K562 (cell line): ENCODE measurements at regions not wholly inside any gene's neighbourhood (a gene's known extent, or its start where the extent isn't known, plus 50 kb on each side); places are given as distances from the start of the nearest gene placed in this dataset.

Source experiments
- ATAC-seq: fragments of 200-7000 bp; cut with Tn5 transposase; 3 replicates; pipeline ENCODE4 v1.9.1; 2020; ENCODE audit warnings: moderate library complexity
- BruUV-seq: library from RNA; stranded (reverse); fragments of 400-500 nt; replicated peaks from 2 replicates; lab custom pipeline; 2021; lab: Mats Ljungman, UMichigan
- CTCF ChIA-PET: fragments of 300-600 bp; formaldehyde crosslinking; extraction: SDS; loops from one replicate; lab custom pipeline; 2021; ENCODE audit warnings: low intra/inter-chr PET ratio; lab: Yijun Ruan, JAX
- POLR2A ChIA-PET: fragments of 300-600, 350-650 bp; sonication (Branson Sonifier 250); formaldehyde crosslinking; extraction: SDS; loops from one replicate; lab custom pipeline; 2021; ENCODE audit warnings: antibody characterized with exemption, inconsistent platforms; lab: Yijun Ruan, JAX
- DNase-seq, 4 experiments: peaks; one replicate each; pipeline versions ENCODE4 v3.0.0 to v3.0.0-alpha.2; 2011 to 2018; ENCODE audit warnings: low spot score in 3 of 4, mixed read lengths in 3 of 4; ENCODE audit errors: extremely low read depth in 1 of 4
- FAIRE-seq: peaks from 2 replicates; lab custom pipeline; 2011; peaks lifted over from hg19 to GRCh38; lab: Jason Lieb, UNC
- H2AFZ ChIP-seq: 2 replicates; pipeline ENCODE4 v1.6.0; 2011; ENCODE audit warnings: low read depth, low read length, control low read depth, inconsistent platforms
- H3K27ac ChIP-seq: fragments of 200-600 bp; 3 replicates; pipeline ENCODE4 v1.8.0; 2011; ENCODE audit warnings: low read depth, mild to moderate bottlenecking, control low read depth, inconsistent platforms, low read length, moderate library complexity, mixed read lengths; ENCODE audit errors: extremely low read depth
- H3K27me3 ChIP-seq, 2 experiments: fragments of 300-600 bp in 1 of 2; 2 replicates in 1 of 2; 3 replicates in 1 of 2; pipeline versions ENCODE4 v1.6.0 to v1.8.0; 2011; ENCODE audit warnings: inconsistent platforms in 2 of 2, low read length in 2 of 2, mild to moderate bottlenecking in 1 of 2, mixed read lengths in 1 of 2, moderate library complexity in 1 of 2; ENCODE audit not compliant: control insufficient read depth in 2 of 2, insufficient read depth in 2 of 2
- H3K36me3 ChIP-seq: fragments of 300-600 bp; 3 replicates; pipeline ENCODE4 v1.8.0; 2011; ENCODE audit warnings: mild to moderate bottlenecking, low read length, inconsistent platforms; ENCODE audit not compliant: control insufficient read depth, insufficient read depth
- H3K4me1 ChIP-seq, 2 experiments: fragments of 200-600 bp in 1 of 2; replicated peaks in 1 of 2; 2 replicates in 1 of 2; 3 replicates in 1 of 2; pipeline versions ENCODE4 v1.5.1 to v1.8.0; 2011; ENCODE audit warnings: inconsistent platforms in 2 of 2, low read length in 2 of 2, mild to moderate bottlenecking in 1 of 2, mixed read lengths in 1 of 2, moderate library complexity in 1 of 2; ENCODE audit not compliant: control insufficient read depth in 2 of 2, insufficient read depth in 2 of 2
- H3K4me2 ChIP-seq: 2 replicates; pipeline ENCODE4 v1.6.1; 2011; ENCODE audit warnings: low read length, control low read depth, inconsistent platforms, mixed read lengths; ENCODE audit not compliant: insufficient read depth
- H3K4me3 ChIP-seq: fragments of 200-600 bp; sonication (generic), shearing (Covaris generic); 2 replicates; pipeline ENCODE4 v1.5.1; 2016; ENCODE audit warnings: control low read depth, inconsistent platforms
- H3K79me2 ChIP-seq: fragments of 200-600 bp; 3 replicates; pipeline ENCODE4 v1.8.0; 2011; ENCODE audit warnings: low read length, inconsistent platforms; ENCODE audit not compliant: control insufficient read depth, insufficient read depth
- H3K9ac ChIP-seq, 2 experiments: 2 replicates each; pipeline versions ENCODE4 v1.6.0 to v1.6.1; 2011; ENCODE audit warnings: low read depth in 2 of 2, low read length in 2 of 2, control low read depth in 1 of 2, inconsistent platforms in 1 of 2, mild to moderate bottlenecking in 1 of 2, mixed read lengths in 1 of 2; ENCODE audit not compliant: insufficient read depth in 1 of 2
- H3K9me1 ChIP-seq: one replicate; pipeline ENCODE4 v1.6.0; 2011; ENCODE audit warnings: inconsistent platforms, mild to moderate bottlenecking, low read length, moderate library complexity; ENCODE audit not compliant: control insufficient read depth, insufficient read depth
- H3K9me3 ChIP-seq: replicated peaks from 2 replicates; pipeline ENCODE4 v1.5.1; 2011; ENCODE audit warnings: low read depth, low read length, inconsistent platforms; ENCODE audit not compliant: control insufficient read depth, insufficient read depth
- H4K20me1 ChIP-seq: replicated peaks from 2 replicates; pipeline ENCODE4 v1.6.1; 2011; ENCODE audit warnings: low read length, inconsistent platforms, mixed read lengths; ENCODE audit not compliant: control insufficient read depth, insufficient read depth
- BRD4 ChIP-seq: fragments of 200-600 bp; sonication (generic); IDR thresholded peaks from 2 replicates; pipeline ENCODE4 v1.6.1; 2017; ENCODE audit warnings: inconsistent platforms
- BRD9 ChIP-seq: fragments of 450-650 bp; IDR thresholded peaks from 2 replicates; pipeline ENCODE4 v1.6.1; 2018; ENCODE audit warnings: low read depth; ENCODE audit not compliant: partially characterized antibody
- ELF4 ChIP-seq: fragments of 450-650 bp; formaldehyde crosslinking; IDR thresholded peaks from 2 replicates; pipeline ENCODE4 v1.4.0; 2022; ENCODE audit warnings: missing genetic modification characterization
- FOXJ2 ChIP-seq: fragments of 200-800 bp; sonication (Bioruptor generic); IDR thresholded peaks from 2 replicates; pipeline ENCODE4 v1.6.1; 2016; ENCODE audit warnings: missing genetic modification characterization, missing compliant biosample characterization
- FUS ChIP-seq: fragments of 200-400 bp; formaldehyde crosslinking; optimal IDR thresholded peaks from 2 replicates; pipeline ENCODE3; 2017; ENCODE audit warnings: low read depth, low read length
- HEY1 ChIP-seq: fragments of 250-450 bp; sonication (Bioruptor Pico); IDR thresholded peaks from 2 replicates; pipeline ENCODE4 v1.5.0; 2020; ENCODE audit warnings: mild to moderate bottlenecking, moderate library complexity, borderline replicate concordance
- JUN ChIP-seq, 2 experiments: sonication (generic) in 1 of 2; formaldehyde crosslinking in 1 of 2; IDR thresholded peaks; 2 replicates each; pipeline versions ENCODE4 v1.6.1 to v1.8.0; 2012 to 2022; ENCODE audit warnings: borderline replicate concordance in 2 of 2, mild to moderate bottlenecking in 2 of 2, improper control_type of control experiment in 1 of 2, low read depth in 1 of 2, low read length in 1 of 2, missing genetic modification reagents in 1 of 2
- MBD2 ChIP-seq: sonication (generic); IDR thresholded peaks from 2 replicates; pipeline ENCODE4 v1.6.1; 2016; ENCODE audit warnings: low read depth, borderline replicate concordance
- MCM7 ChIP-seq, 2 experiments: fragments of 450-650 bp; IDR thresholded peaks; 2 replicates each; pipeline ENCODE4 v1.6.1; 2016 to 2018
- MED1 ChIP-seq: sonication (generic); formaldehyde crosslinking; IDR thresholded peaks from 2 replicates; pipeline ENCODE4 v1.8.1; 2023; ENCODE audit warnings: missing genetic modification reagents, borderline replicate concordance
- PHF8 ChIP-seq: fragments of 200-600 bp; sonication (generic); IDR thresholded peaks from 2 replicates; pipeline ENCODE4 v1.6.1; 2012; ENCODE audit warnings: mixed run types, mild to moderate bottlenecking, inconsistent platforms, low read length, moderate library complexity, borderline replicate concordance
- PML ChIP-seq: IDR thresholded peaks from 2 replicates; pipeline ENCODE4 v1.6.1; 2012; ENCODE audit warnings: low read length, inconsistent platforms
- PPARD ChIP-seq: fragments of 250-450 bp; sonication (Bioruptor Pico); IDR thresholded peaks from 2 replicates; pipeline ENCODE4 v1.8.0; 2022; ENCODE audit warnings: inconsistent platforms, mild to moderate bottlenecking, moderate library complexity
- SREBF1 ChIP-seq: fragments of 150-350 bp; IDR thresholded peaks from 2 replicates; pipeline ENCODE4 v1.6.1; 2014; ENCODE audit warnings: antibody characterized with exemption, low read depth, low read length, borderline replicate concordance
- TCF15 ChIP-seq: fragments of 250-450 bp; sonication (Bioruptor Pico); IDR thresholded peaks from 2 replicates; pipeline ENCODE4 v1.8.0; 2022; ENCODE audit warnings: moderate library complexity, mild to moderate bottlenecking, inconsistent platforms
- TRIM25 ChIP-seq: fragments of 450-650 bp; IDR thresholded peaks from 2 replicates; pipeline ENCODE4 v1.7.0; 2016; ENCODE audit warnings: borderline replicate concordance
- ZC3H11A ChIP-seq: IDR thresholded peaks from 2 replicates; pipeline ENCODE4 v1.6.1; 2012; ENCODE audit warnings: low read depth, low read length, improper control_type of control experiment
- ZEB2 ChIP-seq: fragments of 450-650 bp; IDR thresholded peaks from 2 replicates; pipeline ENCODE4 v1.6.1; 2016
- ZNF165 ChIP-seq: fragments of 250-450 bp; sonication (Bioruptor Pico); IDR thresholded peaks from 2 replicates; pipeline ENCODE4 v1.4.0; 2020; ENCODE audit warnings: borderline replicate concordance
- ZNF24 ChIP-seq: fragments of 450-650 bp; IDR thresholded peaks from 2 replicates; pipeline ENCODE4 v1.6.1; 2016
- ZNF282 ChIP-seq: sonication (generic); formaldehyde crosslinking; IDR thresholded peaks from 2 replicates; pipeline ENCODE4 v1.8.1; 2023; ENCODE audit warnings: missing genetic modification reagents
- ZNF561 ChIP-seq: fragments of 450-650 bp; formaldehyde crosslinking; conservative IDR thresholded peaks from 2 replicates; pipeline ENCODE4 v1.4.0; 2020; ENCODE audit warnings: mild to moderate bottlenecking, moderate library complexity
- ZNF586 ChIP-seq: fragments of 450-650 bp; formaldehyde crosslinking; conservative IDR thresholded peaks from 2 replicates; pipeline ENCODE4 v1.4.0; 2020; ENCODE audit warnings: mild to moderate bottlenecking, moderate library complexity
- WGBS: fragments of 100-300 bp; shearing (Covaris generic); methylation state at CpG from one replicate; pipeline ENCODE4 v1.1.6; 2016; ENCODE audit warnings: low coverage, mixed read lengths; ENCODE audit not compliant: insufficient coverage; ENCODE audit errors: missing lambda C conversion rate; 5-methylcytosine and 5-hydroxymethylcytosine counted together
- in situ Hi-C: fragments of 300-500 bp; cut with MboI; formaldehyde crosslinking; loops from 4 replicates; pipeline ENCODE4 v1.15.0; 2018; ENCODE audit warnings: inconsistent platforms, mixed read lengths
- intact Hi-C: fragments of 100-400 bp; cut with micrococcal nuclease; formaldehyde crosslinking; loops from 2 replicates; pipeline ENCODE4 v1.14.2; 2022

DNA sequence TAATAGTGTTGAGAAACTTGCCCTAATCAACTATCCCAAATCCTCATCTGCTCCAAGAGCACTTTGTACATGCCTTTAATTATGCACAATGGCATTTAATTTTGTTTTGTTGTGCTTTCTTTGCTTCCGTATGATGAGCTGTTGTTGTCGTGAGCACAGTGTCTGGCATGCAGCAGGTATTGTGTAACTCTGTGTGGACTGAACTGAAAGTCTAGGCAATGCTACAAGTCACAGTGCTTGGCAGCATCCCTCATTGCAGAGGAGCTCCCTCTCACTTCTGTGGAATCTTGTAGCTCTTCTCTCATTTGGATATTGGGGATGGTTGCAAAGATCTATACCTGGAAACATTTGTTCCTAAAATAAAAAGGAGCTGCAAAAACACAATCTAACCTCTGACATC lies 502.2 kb upstream of the CA10 start (continued):
- no peak for TF ChIP-seq HEY1 (CRISPR knock-in tag)
- TF ChIP-seq PHF8, result no peak
- TF ChIP-seq FOXJ2, result no peak
- no peak for TF ChIP-seq FUS
- no peak for TF ChIP-seq ZNF586 (CRISPR knock-in tag)
- TF ChIP-seq ELF4, result no peak
- no peak for TF ChIP-seq MCM7 (IDR thresholded peaks at IDR 0.05)
- TF ChIP-seq ZNF165 (CRISPR knock-in tag), result no peak
- TF ChIP-seq, all 486 proteins: peak for 0

DNA sequence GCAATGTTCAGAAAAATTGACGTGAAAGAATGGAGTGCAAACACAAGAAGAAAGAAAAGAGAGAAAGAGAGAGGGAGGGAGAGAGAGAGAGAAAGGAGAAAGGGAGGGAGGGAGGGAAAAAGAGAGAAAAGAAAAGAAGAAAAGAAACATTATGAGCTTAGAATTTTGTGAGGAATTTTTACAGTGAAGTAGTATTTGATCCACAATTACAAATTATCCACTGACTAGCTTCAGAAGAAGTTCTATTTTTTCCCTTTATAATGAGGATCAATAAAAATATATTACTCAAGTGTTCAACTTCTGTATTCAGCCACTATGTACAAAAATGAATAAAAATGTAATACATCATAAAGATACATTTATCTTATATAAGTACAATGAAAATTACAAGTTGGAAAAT lies 494.5 kb upstream of the CA10 start:
- Histone ChIP-seq H3K79me2 (no peaks in the 10 kb centered on the region), H3K9me1 (no peaks in the 10 kb centered on the region), H2AFZ (no peak overlapping the region), H3K9ac (no peak overlapping the region), H4K20me1 (no peaks in the 10 kb centered on the region), H3K27me3 (no peaks in the 10 kb centered on the region), H3K9me3 (no peaks in the 10 kb centered on the region), H3K27ac (no peak overlapping the region), H3K4me1 (no peaks in the 10 kb centered on the region), H3K4me3 (no peak overlapping the region), H3K36me3 (no peaks in the 10 kb centered on the region), H3K4me2 (no peak overlapping the region)
- no peak for FAIRE-seq
- TF ChIP-seq JUN (IDR thresholded peaks at IDR 0.05; ENCODE audit: borderline replicate concordance, low read depth, low read length), result no peak
- TF ChIP-seq JUN (CRISPR knock-in tag; IDR thresholded peaks at IDR 0.05; ENCODE audit: borderline replicate concordance), result no peak
- TF ChIP-seq MBD2, result no peak
- TF ChIP-seq ZEB2, result no peak
- no peak for TF ChIP-seq ZC3H11A
- no peak for TF ChIP-seq BRD9
- no peak for TF ChIP-seq ZNF282 (CRISPR knock-in tag)
- TF ChIP-seq PML, result no peak
- TF ChIP-seq PPARD (CRISPR knock-in tag), result no peak
- TF ChIP-seq ZNF24, result no peak
- TF ChIP-seq SREBF1, result no peak
- TF ChIP-seq TRIM25, result no peak
- no peak for TF ChIP-seq BRD4
- no peak for TF ChIP-seq MED1 (CRISPR knock-in tag)
- no peak for TF ChIP-seq ZNF561 (CRISPR knock-in tag)
- TF ChIP-seq TCF15 (CRISPR knock-in tag), result no peak
- DNase-seq, result no peak
- ATAC-seq, result no peak
- 0% methylated on average over 1 of the region's 1 CpG for WGBS
- ChIA-PET POLR2A (interaction anchor here (1.1 kb wide), 1 partner anchor 10 kb away, joined by 3 read pairs; no protein-coding TSS in a partner anchor), CTCF (no interaction called here)
- BruUV-seq, result no TSS peak
- in situ Hi-C loops, result loop anchor here (10.0 kb wide), 1 partner anchor 1112 kb away; no protein-coding TSS in a partner anchor
- intact Hi-C loops, result no loop called here
